GM12878 (cell line): ENCODE measurements at regions not wholly inside any gene's neighbourhood (a gene's known extent, or its start where the extent isn't known, plus 50 kb on each side); places are given as distances from the start of the nearest gene placed in this dataset.

Experiments used
- ATAC-seq: fragments of 200-7000 bp; cut with Tn5 transposase; 3 replicates; pipeline ENCODE4 v1.9.1; 2020; ENCODE audit warnings: mild to moderate bottlenecking, moderate library complexity
- BruUV-seq: library from RNA; stranded (reverse); fragments of 400-500 nt; replicated peaks from 2 replicates; lab custom pipeline; 2021; lab: Mats Ljungman, UMichigan
- CTCF ChIA-PET: fragments of 300-600 bp; sonication (Branson Sonifier 250); formaldehyde crosslinking; extraction: SDS; loops from one replicate; lab custom pipeline; 2021; ENCODE audit warnings: inconsistent platforms; lab: Yijun Ruan, JAX
- POLR2A ChIA-PET: fragments of 350-600 bp; formaldehyde crosslinking; extraction: SDS; loops from one replicate; lab custom pipeline; 2021; ENCODE audit warnings: inconsistent platforms; lab: Charles Lee
- RAD21 ChIA-PET: fragments of 300-600 bp; sonication (Branson Sonifier 250); formaldehyde crosslinking; loops from one replicate; lab custom pipeline; 2023; ENCODE audit warnings: antibody characterized with exemption; ENCODE audit not compliant: unreplicated experiment; lab: Charles Lee
- SMC1A ChIA-PET: fragments of 300-600 bp; sonication (Branson Sonifier 250); formaldehyde crosslinking; loops from one replicate; lab custom pipeline; 2023; ENCODE audit not compliant: unreplicated experiment, uncharacterized antibody; lab: Charles Lee
- DNase-seq: peaks from one replicate; pipeline ENCODE4 v3.0.0-alpha.2; 2011; ENCODE audit warnings: low read depth, low spot score
- FAIRE-seq: peaks from 3 replicates; lab custom pipeline; 2011; peaks lifted over from hg19 to GRCh38; lab: Jason Lieb, UNC
- H2AFZ ChIP-seq: 2 replicates; pipeline ENCODE4 v1.6.0; 2011; ENCODE audit warnings: low read depth, low read length, control low read depth; ENCODE audit not compliant: control insufficient read depth
- H3K27ac ChIP-seq: 2 replicates; pipeline ENCODE4 v1.5.1; 2011; ENCODE audit warnings: control low read depth; ENCODE audit not compliant: control insufficient read depth, insufficient read depth
- H3K27me3 ChIP-seq, 2 experiments: replicated peaks in 1 of 2; 2 replicates each; pipeline versions ENCODE4 v1.6.0 to v1.6.1; 2011; ENCODE audit warnings: low read length in 1 of 2; ENCODE audit not compliant: control insufficient read depth in 2 of 2, insufficient read depth in 2 of 2
- H3K36me3 ChIP-seq, 2 experiments: 2 replicates each; pipeline ENCODE4 v1.5.1; 2011; ENCODE audit warnings: low read length in 1 of 2; ENCODE audit not compliant: control insufficient read depth in 2 of 2, insufficient read depth in 2 of 2
- H3K4me1 ChIP-seq: 2 replicates; pipeline ENCODE4 v1.6.1; 2011; ENCODE audit warnings: mild to moderate bottlenecking, low read length, moderate library complexity, mixed read lengths; ENCODE audit not compliant: control insufficient read depth, insufficient read depth
- H3K4me2 ChIP-seq: 2 replicates; pipeline ENCODE4 v1.6.0; 2011; ENCODE audit warnings: control low read depth; ENCODE audit not compliant: control insufficient read depth, insufficient read depth
- H3K4me3 ChIP-seq: fragments of 200-600 bp; sonication (generic); 2 replicates; pipeline ENCODE4 v1.5.1; 2016
- H3K79me2 ChIP-seq: 2 replicates; pipeline ENCODE4 v1.6.0; 2011; ENCODE audit warnings: low read length; ENCODE audit not compliant: control insufficient read depth, insufficient read depth
- H3K9ac ChIP-seq: 2 replicates; pipeline ENCODE4 v1.8.0; 2011; ENCODE audit warnings: low read length, control low read depth, mixed read lengths; ENCODE audit not compliant: control insufficient read depth, insufficient read depth
- H3K9me3 ChIP-seq: replicated peaks from 3 replicates; pipeline ENCODE4 v1.5.1; 2011; ENCODE audit warnings: mild to moderate bottlenecking, low read length; ENCODE audit not compliant: control insufficient read depth, insufficient read depth
- H4K20me1 ChIP-seq: 2 replicates; pipeline ENCODE4 v1.6.0; 2011; ENCODE audit not compliant: control insufficient read depth, insufficient read depth
- FOXM1 ChIP-seq: IDR thresholded peaks from 2 replicates; pipeline ENCODE4 v1.6.1; 2012; ENCODE audit warnings: low read depth, mild to moderate bottlenecking, inconsistent platforms, low read length, moderate library complexity
- MYC ChIP-seq: IDR thresholded peaks from 2 replicates; pipeline ENCODE4 v1.6.1; 2011; ENCODE audit warnings: mild to moderate bottlenecking, low read length, moderate library complexity, inconsistent platforms; ENCODE audit not compliant: insufficient read depth, insufficient replicate concordance, insufficient read length, severe bottlenecking
- STAT3 ChIP-seq: IDR thresholded peaks from 2 replicates; pipeline ENCODE4 v1.6.1; 2011; ENCODE audit warnings: low read depth, low read length, improper control_type of control experiment
- TCF12 ChIP-seq: IDR thresholded peaks from 2 replicates; pipeline ENCODE4 v1.6.1; 2011; ENCODE audit warnings: low read depth, mild to moderate bottlenecking, low read length
- ZBTB4 ChIP-seq: fragments of 450-650 bp; formaldehyde crosslinking; IDR thresholded peaks from 2 replicates; pipeline ENCODE4 v1.4.0; 2022; ENCODE audit warnings: mild to moderate bottlenecking, moderate library complexity
- WGBS: methylation state at CpG from one replicate; pipeline ENCODE4 v1.1.6; 2016; ENCODE audit warnings: low lambda C conversion rate; ENCODE audit not compliant: insufficient replicate concordance, insufficient coverage; ENCODE audit errors: missing lambda C conversion rate; 5-methylcytosine and 5-hydroxymethylcytosine counted together
- in situ Hi-C: fragments of 300-500 bp; cut with MboI; formaldehyde crosslinking; loops from 9 replicates; pipeline ENCODE4 v1.14.3; 2018; ENCODE audit warnings: mixed read lengths
- intact Hi-C: fragments of 100-400 bp; cut with micrococcal nuclease; formaldehyde crosslinking; loops from one replicate; pipeline ENCODE4 v1.14.2; 2022; ENCODE audit not compliant: unreplicated experiment

- CTCF ChIA-PET: no interaction called here
- no peaks in the 10 kb centered on the region for H3K27me3 ChIP-seq
- DNase-seq: no peak
- H3K79me2 ChIP-seq: no peaks in the 10 kb centered on the region
- no peak for FAIRE-seq
- BruUV-seq: no TSS peak
- H2AFZ ChIP-seq: no peak overlapping the region
- WGBS: 100% methylated on average over 1 of the region's 1 CpG
- ATAC-seq: no peak
- no peak for TF ChIP-seq ZBTB4
- TF ChIP-seq STAT3: no peak
- no peak for TF ChIP-seq FOXM1
- TF ChIP-seq TCF12: no peak
- no peak for TF ChIP-seq MYC
- H3K4me1 ChIP-seq: peaks cover 10% of the 10 kb centered on the region
- no peak overlapping the region for H3K4me3 ChIP-seq
- intact Hi-C loops: no loop called here
- no peak overlapping the region for H3K4me2 ChIP-seq
- RAD21 ChIA-PET: no interaction called here
- no peaks in the 10 kb centered on the region for H3K9me3 ChIP-seq
- H3K27ac ChIP-seq: no peak overlapping the region
- H3K9ac ChIP-seq: no peak overlapping the region
- no peaks in the 10 kb centered on the region for H4K20me1 ChIP-seq
- H3K36me3 ChIP-seq: no peaks in the 10 kb centered on the region
- in situ Hi-C loops: loop anchor here (25.0 kb wide), 1 partner anchor 1754 kb away; no protein-coding TSS in a partner anchor
- SMC1A ChIA-PET: no interaction called here
- POLR2A ChIA-PET: no interaction called here
Observed at GRCh38 chr5:68991279-68992084, 102.3 kb upstream of the SLC30A5 start.
